Activated T-cell treated with anti-CD3 and anti-CD28 coated beads, Interleukin-2, amount 50 U/mL, for 4 hours (primary cell): ENCODE measurements at regions not wholly inside any gene's neighbourhood (a gene's known extent, or its start where the extent isn't known, plus 50 kb on each side); places are given as distances from the start of the nearest gene placed in this dataset.

Source experiments
- ATAC-seq, 2 donors: fragments of 200-7000 bp; cut with Tn5 transposase; one replicate each; pipeline ENCODE4 v1.10.0; 2021
- DNase-seq: peaks from one replicate; pipeline ENCODE4 v3.0.0-alpha.2; 2020
- H3K27me3 Mint-ChIP-seq: one replicate; pipeline ENCODE4 v1.8.0; 2021; ENCODE audit warnings: low read depth, mixed read lengths
- H3K36me3 Mint-ChIP-seq: one replicate; pipeline ENCODE4 v1.8.0; 2022; ENCODE audit warnings: mixed read lengths; ENCODE audit not compliant: insufficient read depth
- H3K4me1 Mint-ChIP-seq: one replicate; pipeline ENCODE4 v1.8.0; 2021; ENCODE audit warnings: low read depth, mixed read lengths
- H3K4me3 Mint-ChIP-seq: one replicate; pipeline ENCODE4 v1.8.0; 2021; ENCODE audit warnings: mild to moderate bottlenecking, moderate library complexity, mixed read lengths
- H3K9me3 Mint-ChIP-seq: one replicate; pipeline ENCODE4 v1.8.0; 2021; ENCODE audit warnings: mixed read lengths

DNA sequence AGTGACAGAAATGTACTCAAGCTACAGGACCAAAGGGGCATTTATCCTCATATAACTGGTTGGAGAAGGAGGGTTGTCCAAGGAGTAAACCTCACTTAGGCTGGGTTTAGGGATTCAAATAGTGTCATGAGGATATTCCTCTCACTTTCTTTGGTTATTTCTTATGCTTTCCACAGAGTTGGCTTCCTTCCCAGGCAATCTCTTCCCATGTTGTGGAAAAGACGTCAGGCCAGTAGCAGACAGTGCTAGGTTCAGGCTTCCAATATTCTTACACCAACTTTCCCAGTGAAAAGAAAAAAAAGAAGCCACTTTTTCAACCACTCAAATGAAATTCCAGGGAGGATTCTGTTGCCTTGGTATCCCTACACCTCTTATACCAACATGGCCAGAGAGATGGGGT, 653.0 kb downstream of the C4orf33 start:
- H3K4me3 Mint-ChIP-seq = no peak overlapping the region
- no peaks in the 10 kb centered on the region for H3K4me1 Mint-ChIP-seq
- ATAC-seq (no peak), DNase-seq (no peak)
- H3K27me3 Mint-ChIP-seq = no peaks in the 10 kb centered on the region
- no peaks in the 10 kb centered on the region for H3K9me3 Mint-ChIP-seq
- no peaks in the 10 kb centered on the region for H3K36me3 Mint-ChIP-seq

DNA sequence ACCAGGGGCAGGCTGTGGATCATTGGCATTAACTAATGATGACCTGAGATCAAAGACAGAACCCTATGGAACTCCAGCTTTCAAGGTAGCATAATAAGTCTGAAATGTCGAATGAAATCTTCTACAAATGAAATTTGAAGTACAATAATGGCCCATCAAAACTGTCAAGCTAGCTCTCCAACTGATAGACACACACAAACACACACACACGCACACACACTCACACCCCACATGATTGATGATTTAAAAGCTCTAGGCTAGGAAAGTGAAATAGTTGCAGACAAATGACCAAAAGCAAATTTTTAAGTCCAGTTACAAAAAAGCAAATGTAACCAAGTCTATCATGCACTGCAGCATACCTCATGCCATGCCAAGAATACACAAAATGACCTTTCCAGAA, 655.7 kb downstream of the C4orf33 start:
- no peak overlapping the region for H3K4me3 Mint-ChIP-seq
- no peaks in the 10 kb centered on the region for H3K27me3 Mint-ChIP-seq
- no peaks in the 10 kb centered on the region for H3K36me3 Mint-ChIP-seq
- ATAC-seq = no peak
- DNase-seq = no peak
- H3K4me1 Mint-ChIP-seq = no peaks in the 10 kb centered on the region
- H3K9me3 Mint-ChIP-seq = no peaks in the 10 kb centered on the region

DNA sequence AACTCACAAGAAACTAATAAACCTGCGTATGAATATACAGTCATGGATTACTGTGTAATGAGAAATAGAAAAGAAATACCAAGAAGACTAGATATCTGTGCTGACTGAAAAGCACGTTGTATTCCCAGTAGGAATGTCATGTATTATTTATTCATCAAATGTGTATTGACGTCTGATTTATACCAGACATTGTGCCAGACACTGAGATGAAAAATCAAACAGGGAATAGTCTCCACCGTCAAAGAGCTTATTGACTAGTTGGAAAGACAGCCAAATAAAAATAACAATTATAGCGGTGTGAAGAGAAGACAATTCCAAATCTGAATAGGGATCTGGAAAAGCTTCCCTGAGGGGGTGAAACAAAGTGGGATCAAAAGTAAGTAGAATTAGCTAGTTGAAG, 687.6 kb downstream of the C4orf33 start:
- no peak overlapping the region for H3K4me3 Mint-ChIP-seq
- peaks cover 6% of the 10 kb centered on the region for H3K9me3 Mint-ChIP-seq
- H3K36me3 Mint-ChIP-seq = no peaks in the 10 kb centered on the region
- DNase-seq (no peak), ATAC-seq (no peak)
- H3K4me1 Mint-ChIP-seq = no peaks in the 10 kb centered on the region
- no peaks in the 10 kb centered on the region for H3K27me3 Mint-ChIP-seq

DNA sequence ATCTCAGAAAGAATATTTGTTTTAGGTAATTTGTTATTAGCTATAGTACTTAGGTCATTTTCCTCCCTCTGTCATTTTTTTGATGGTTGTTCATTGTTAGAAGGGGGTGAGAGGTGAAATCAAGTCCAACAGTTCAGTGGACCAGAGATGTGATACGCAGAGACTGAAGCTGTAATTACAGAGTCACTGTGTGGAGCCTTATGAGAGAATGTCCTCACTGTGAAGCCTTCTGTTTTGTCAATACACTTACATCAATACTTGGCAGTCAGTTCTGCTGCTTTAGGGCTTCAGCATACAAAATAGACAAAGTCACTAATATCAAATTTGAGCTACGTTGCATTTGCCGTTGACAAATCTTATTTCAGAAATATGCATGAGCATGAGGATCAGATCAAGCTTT, 692.5 kb downstream of the C4orf33 start:
- no peaks in the 10 kb centered on the region for H3K27me3 Mint-ChIP-seq
- peaks cover 12% of the 10 kb centered on the region for H3K9me3 Mint-ChIP-seq
- ATAC-seq = no peak
- no peak overlapping the region for H3K4me3 Mint-ChIP-seq
- DNase-seq = no peak
- no peaks in the 10 kb centered on the region for H3K36me3 Mint-ChIP-seq
- H3K4me1 Mint-ChIP-seq = no peaks in the 10 kb centered on the region

DNA sequence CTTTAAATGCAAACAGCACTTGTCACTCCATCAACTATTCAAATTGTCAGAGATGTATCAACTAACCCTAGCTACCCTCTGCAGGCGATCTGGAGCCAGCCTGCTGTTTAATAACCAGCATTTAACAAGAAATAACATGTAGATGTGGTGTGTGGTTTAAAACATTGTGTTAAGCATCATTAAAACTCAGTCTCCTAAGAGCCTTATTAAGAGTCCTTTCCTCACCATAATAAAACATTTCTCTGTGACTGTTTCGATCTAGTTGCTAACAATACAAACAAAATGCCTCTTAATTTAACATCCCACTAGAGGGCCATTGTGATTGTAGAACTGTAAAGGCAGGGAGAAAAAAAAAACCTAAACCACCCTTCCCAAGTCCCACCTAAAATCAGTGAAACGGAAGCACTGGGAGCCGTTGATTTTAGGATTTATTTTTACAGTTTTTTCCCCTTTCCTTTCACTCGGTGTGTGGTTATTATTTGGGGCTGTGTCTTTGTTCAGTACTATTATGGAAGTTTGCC, 708.6 kb downstream of the C4orf33 start:
- ATAC-seq (no peak), DNase-seq (no peak)
- Mint-ChIP-seq H3K36me3 (no peaks in the 10 kb centered on the region), H3K4me3 (no peak overlapping the region), H3K27me3 (no peaks in the 10 kb centered on the region), H3K4me1 (no peaks in the 10 kb centered on the region), H3K9me3 (peaks cover 6% of the 10 kb centered on the region)

DNA sequence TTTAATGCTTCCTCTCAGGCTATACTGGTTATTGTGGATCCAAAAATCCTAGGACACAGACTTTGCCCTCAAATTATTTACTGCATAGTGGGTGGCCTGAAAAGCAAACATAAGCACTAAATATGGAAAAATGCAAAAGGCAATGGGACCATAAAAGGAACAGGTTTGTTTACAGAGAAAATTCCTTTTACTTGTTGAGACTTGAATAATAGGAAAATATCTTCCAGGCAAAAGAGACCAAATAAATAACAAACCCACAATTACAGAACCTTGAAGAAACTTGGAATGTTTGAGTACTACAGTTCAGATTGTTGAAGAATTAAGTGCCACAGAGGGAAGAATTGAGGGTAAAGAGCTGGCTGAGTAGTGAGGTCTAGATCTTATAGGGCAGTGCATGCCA, 711.0 kb downstream of the C4orf33 start:
- Mint-ChIP-seq H3K4me1 (no peaks in the 10 kb centered on the region), H3K36me3 (no peaks in the 10 kb centered on the region), H3K4me3 (no peak overlapping the region), H3K9me3 (peaks cover 6% of the 10 kb centered on the region), H3K27me3 (no peaks in the 10 kb centered on the region)
- ATAC-seq = no peak
- DNase-seq = no peak

DNA sequence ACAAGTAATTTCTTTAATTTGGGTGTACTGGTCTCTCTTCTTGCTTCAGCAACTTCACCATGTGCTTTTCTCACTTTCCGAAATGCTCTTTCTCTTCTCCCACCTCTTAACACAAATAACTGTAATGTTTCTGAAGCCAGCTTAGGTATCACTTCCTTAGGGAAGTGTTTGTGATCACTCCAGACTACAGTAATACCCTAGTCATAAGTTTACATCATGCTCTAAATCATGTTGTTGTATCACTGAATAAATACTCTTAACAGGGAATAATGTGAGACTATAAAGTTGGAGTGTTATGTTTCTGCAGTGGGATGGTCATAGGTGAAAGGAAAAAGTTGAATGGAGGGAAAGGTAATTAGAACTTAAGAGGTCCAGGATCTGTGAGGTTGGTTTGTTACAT, 712.3 kb downstream of the C4orf33 start:
- H3K36me3 Mint-ChIP-seq = no peaks in the 10 kb centered on the region
- DNase-seq = no peak
- ATAC-seq = no peak
- no peaks in the 10 kb centered on the region for H3K4me1 Mint-ChIP-seq
- H3K4me3 Mint-ChIP-seq = no peak overlapping the region
- no peaks in the 10 kb centered on the region for H3K27me3 Mint-ChIP-seq
- peaks cover 6% of the 10 kb centered on the region for H3K9me3 Mint-ChIP-seq

DNA sequence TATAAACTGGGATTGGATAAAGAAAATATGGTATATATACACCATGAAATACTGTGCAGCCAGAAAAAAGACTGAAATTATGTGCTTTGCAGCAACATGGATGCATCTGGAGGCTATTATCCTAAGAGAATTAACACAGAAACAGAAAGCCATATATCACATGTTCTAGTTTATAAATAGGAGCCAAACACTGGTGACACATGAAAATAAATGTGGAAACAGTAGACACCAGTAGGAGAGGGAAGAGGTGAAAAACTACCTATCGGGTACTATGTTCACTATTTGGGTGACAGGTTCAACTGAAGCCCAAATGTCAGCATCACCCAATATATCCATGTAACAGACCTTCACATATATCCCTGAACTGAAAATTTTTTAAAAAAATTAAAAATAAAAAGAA, 725.1 kb downstream of the C4orf33 start:
- no peaks in the 10 kb centered on the region for H3K36me3 Mint-ChIP-seq
- ATAC-seq = no peak

DNA sequence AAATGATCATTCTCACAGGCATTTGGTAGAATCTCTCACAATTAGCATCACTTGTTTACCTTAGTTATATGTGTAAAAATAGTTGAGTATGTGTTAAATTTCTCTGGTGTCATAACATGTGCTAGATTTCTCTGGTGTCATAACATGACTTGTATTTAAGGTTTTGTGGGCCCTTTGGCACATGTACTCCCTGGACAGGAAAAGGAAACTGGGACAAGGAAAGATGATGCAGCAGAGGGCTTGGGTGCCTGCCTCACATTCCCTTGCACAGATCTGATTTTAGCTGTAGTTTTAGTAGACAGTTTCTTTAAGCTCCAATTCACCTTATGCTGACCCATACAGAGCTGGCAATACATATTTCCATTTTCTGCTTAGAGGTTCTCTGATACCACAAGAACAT, 726.0 kb downstream of the C4orf33 start:
- Mint-ChIP-seq H3K4me1 (no peaks in the 10 kb centered on the region), H3K4me3 (no peak overlapping the region), H3K36me3 (no peaks in the 10 kb centered on the region), H3K27me3 (no peaks in the 10 kb centered on the region), H3K9me3 (no peaks in the 10 kb centered on the region)
- DNase-seq = no peak
- ATAC-seq = no peak

More for the DNA sequence above, 725.1 kb downstream of the C4orf33 start:
- no peak overlapping the region for H3K4me3 Mint-ChIP-seq
- DNase-seq = no peak
- no peaks in the 10 kb centered on the region for H3K27me3 Mint-ChIP-seq
- H3K4me1 Mint-ChIP-seq = no peaks in the 10 kb centered on the region
- peaks cover under 1% of the 10 kb centered on the region for H3K9me3 Mint-ChIP-seq

DNA sequence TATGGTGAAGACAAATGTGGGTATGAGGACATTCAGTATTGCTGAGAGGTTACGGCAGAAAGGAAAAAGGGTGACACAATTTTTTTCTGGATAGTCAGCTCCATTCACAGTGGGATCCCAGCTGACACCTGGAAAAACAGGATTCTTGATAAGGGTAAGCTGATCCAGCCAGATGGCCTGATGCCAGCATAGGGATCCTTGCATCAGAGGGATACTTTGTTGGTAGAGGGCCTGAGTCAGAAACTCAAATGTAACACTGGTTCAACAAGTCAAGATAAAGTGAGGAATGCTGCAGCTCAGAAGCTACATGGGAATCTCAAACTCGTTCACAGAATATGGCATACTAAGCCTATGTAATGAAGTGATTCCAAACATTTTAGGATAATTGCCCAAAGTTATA, 726.7 kb downstream of the C4orf33 start:
- H3K4me3 Mint-ChIP-seq = no peak overlapping the region
- no peaks in the 10 kb centered on the region for H3K4me1 Mint-ChIP-seq
- ATAC-seq = no peak
- H3K9me3 Mint-ChIP-seq = no peaks in the 10 kb centered on the region
- no peaks in the 10 kb centered on the region for H3K27me3 Mint-ChIP-seq
- no peaks in the 10 kb centered on the region for H3K36me3 Mint-ChIP-seq
- no peak for DNase-seq

DNA sequence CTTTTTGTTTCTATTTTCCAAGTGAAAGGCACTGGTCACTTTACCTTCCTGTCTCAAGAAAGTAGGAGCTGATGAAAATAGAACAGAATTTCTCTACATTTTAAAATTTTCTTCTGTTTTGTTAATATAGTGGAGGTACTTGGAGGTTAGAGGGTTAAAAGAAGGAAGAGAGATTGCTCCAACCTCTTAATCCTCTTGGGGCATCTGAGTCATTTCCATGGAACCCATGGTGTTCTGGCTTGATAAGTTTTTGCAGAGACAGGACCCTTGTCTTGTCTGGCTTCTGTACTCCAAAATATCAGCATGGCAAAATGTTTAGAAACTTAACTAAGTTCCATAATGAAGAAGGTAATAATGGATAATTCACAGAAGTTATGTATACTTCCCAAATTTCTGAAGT, 727.2 kb downstream of the C4orf33 start:
- H3K4me1 Mint-ChIP-seq = no peaks in the 10 kb centered on the region
- no peak overlapping the region for H3K4me3 Mint-ChIP-seq
- no peaks in the 10 kb centered on the region for H3K36me3 Mint-ChIP-seq
- no peaks in the 10 kb centered on the region for H3K9me3 Mint-ChIP-seq
- ATAC-seq (no peak), DNase-seq (no peak)
- no peaks in the 10 kb centered on the region for H3K27me3 Mint-ChIP-seq

DNA sequence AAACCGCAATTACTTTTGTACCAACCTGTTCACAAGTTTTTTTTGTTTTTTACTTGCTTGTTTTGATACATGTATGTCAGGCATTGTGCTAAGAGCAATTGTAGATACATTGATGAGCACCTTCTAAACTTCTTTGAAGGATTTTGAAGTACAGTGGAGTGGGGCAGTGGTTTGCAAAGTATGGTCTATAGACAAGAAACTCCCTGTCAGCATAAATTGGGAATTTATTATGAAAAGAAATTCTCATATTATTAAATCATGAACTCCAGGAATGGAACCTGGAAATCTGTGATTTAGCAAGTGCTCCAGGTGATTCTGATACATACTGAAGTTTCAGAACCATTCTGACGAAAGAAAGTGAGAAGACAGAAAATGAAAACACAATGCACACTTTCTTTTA, 733.4 kb downstream of the C4orf33 start:
- Mint-ChIP-seq H3K4me1 (no peaks in the 10 kb centered on the region), H3K4me3 (no peak overlapping the region), H3K27me3 (no peaks in the 10 kb centered on the region)

DNA sequence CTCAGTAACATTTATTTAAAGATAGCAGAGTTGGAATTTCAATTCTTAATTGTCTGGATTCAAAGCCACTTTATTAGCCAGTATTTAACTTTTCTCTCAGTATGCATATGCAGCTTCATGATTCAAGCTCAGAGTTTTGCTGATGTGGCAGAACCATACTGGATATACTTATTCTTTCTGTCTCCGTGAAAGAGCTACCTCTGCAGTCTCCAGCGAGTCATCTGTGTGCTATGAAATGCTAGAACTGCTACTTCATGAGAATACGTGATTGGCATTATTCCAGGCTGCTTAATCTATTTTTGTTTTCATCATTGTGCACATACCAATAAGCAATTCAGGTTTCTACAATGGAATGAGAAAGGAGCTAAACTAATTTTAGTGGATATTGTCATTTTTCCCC, 743.7 kb downstream of the C4orf33 start:
- Mint-ChIP-seq H3K4me1 (no peaks in the 10 kb centered on the region), H3K27me3 (no peaks in the 10 kb centered on the region), H3K36me3 (no peaks in the 10 kb centered on the region), H3K4me3 (no peak overlapping the region), H3K9me3 (peaks cover 13% of the 10 kb centered on the region)
- no peak for DNase-seq
- ATAC-seq = no peak

More for the DNA sequence above, 733.4 kb downstream of the C4orf33 start:
- ATAC-seq = no peak
- no peak for DNase-seq
- H3K9me3 Mint-ChIP-seq = no peaks in the 10 kb centered on the region
- no peaks in the 10 kb centered on the region for H3K36me3 Mint-ChIP-seq

DNA sequence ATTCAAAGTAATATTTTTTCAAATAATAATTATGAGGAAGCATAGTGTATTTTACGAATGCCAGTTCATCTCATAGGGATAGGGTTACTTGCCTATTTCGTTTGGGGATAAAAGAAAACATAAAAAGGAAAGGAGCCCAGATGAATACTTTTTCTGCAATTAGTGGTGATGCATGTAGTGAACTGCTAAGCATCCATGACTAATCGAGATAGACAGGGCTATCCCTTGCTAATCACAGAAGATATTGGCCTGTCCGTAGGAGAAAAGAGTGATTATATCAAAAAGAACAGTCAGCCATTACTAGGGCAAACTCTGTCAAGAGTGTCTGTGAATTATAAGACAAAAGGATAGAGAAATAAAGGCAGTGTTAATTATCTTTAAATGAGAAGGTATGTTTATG, 746.1 kb downstream of the C4orf33 start:
- H3K4me1 Mint-ChIP-seq = no peaks in the 10 kb centered on the region
- DNase-seq (no peak), ATAC-seq (no peak)
- no peaks in the 10 kb centered on the region for H3K27me3 Mint-ChIP-seq
- peaks cover 14% of the 10 kb centered on the region for H3K9me3 Mint-ChIP-seq
- no peaks in the 10 kb centered on the region for H3K36me3 Mint-ChIP-seq
- no peak overlapping the region for H3K4me3 Mint-ChIP-seq

DNA sequence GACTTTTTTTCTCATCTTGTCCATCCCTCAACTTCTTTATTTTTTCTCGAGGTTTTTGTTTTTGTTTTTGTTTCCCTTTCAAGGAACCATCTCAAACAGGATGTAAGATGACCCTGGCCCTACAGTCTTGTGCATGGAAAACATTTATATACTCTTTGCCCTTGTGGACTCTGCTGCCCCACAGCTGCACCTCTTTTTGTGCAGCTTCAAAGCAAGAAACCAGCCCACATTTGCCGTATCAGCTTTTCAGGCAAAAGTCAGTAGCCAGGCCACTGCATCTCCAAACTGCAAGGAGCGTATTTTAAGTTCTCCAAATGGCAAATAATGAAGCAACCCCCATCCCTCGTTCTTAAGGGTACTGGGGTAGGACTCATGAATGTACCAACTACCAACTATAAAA, 756.5 kb downstream of the C4orf33 start:
- H3K4me1 Mint-ChIP-seq = no peaks in the 10 kb centered on the region
- H3K9me3 Mint-ChIP-seq = no peaks in the 10 kb centered on the region
- no peak for DNase-seq
- ATAC-seq = no peak
- H3K27me3 Mint-ChIP-seq = no peaks in the 10 kb centered on the region
- no peaks in the 10 kb centered on the region for H3K36me3 Mint-ChIP-seq
- H3K4me3 Mint-ChIP-seq = no peak overlapping the region
